GM18517 (cell line): ENCODE measurements at regions not wholly inside any gene's neighbourhood (a gene's known extent, or its start where the extent isn't known, plus 50 kb on each side); places are given as distances from the start of the nearest gene placed in this dataset.
"Not testable (repeated sequence)": the region's sequence is repeated elsewhere in the genome, so short reads cannot be mapped to it uniquely, and the experiment has no call there.

Source experiments
- ATAC-seq: cut with Tn5 transposase; IDR thresholded peaks from one replicate; pipeline ENCODE4 v1.9.1; 2021; ENCODE audit warnings: mild to moderate bottlenecking, moderate library complexity; ENCODE audit not compliant: unreplicated experiment

GRCh38 chr20:19833395-19833794 is 75.3 kb downstream of the RIN2 start:
- no peak for ATAC-seq

GRCh38 chr20:19834287-19834686 is 76.2 kb downstream of the RIN2 start:
- no peak for ATAC-seq

- ATAC-seq: no peak
These were observed 76.7 kb downstream of the RIN2 start for GRCh38 chr20:19834783-19835182.

- ATAC-seq: no peak
These were observed 77.6 kb downstream of the RIN2 start for GRCh38 chr20:19835533-19836222.

GRCh38 chr20:19838468-19838867 is 80.4 kb downstream of the RIN2 start:
- no peak for ATAC-seq

GRCh38 chr20:19839053-19839452 is 81.0 kb downstream of the RIN2 start:
- ATAC-seq: no peak

- ATAC-seq: no peak
These were observed 82.2 kb downstream of the RIN2 start for GRCh38 chr20:19840111-19840710.

- ATAC-seq: no peak
These were observed 83.7 kb downstream of the RIN2 start for GRCh38 chr20:19841740-19842139.

- not testable (repeated sequence) for ATAC-seq
These were observed 86.8 kb downstream of the RIN2 start for GRCh38 chr20:19844850-19845249.

- ATAC-seq: no peak
These were observed 89.3 kb downstream of the RIN2 start for GRCh38 chr20:19847383-19847782.

- no peak for ATAC-seq
These were observed 91.5 kb downstream of the RIN2 start for GRCh38 chr20:19849341-19850197.

GRCh38 chr20:19850198-19850533 is 92.1 kb downstream of the RIN2 start:
- no peak for ATAC-seq

GRCh38 chr20:19851861-19852260 is 93.8 kb downstream of the RIN2 start:
- ATAC-seq: no peak

- ATAC-seq: no peak
These were observed 97.4 kb downstream of the RIN2 start for GRCh38 chr20:19855416-19855815.

- no peak for ATAC-seq
These were observed 100.7 kb downstream of the RIN2 start for GRCh38 chr20:19858466-19859371.

GRCh38 chr20:19859444-19859843 is 101.4 kb downstream of the RIN2 start:
- no peak for ATAC-seq

- no peak for ATAC-seq
These were observed 102.7 kb downstream of the RIN2 start for GRCh38 chr20:19860737-19861136.

GRCh38 chr20:19861147-19861759 is 103.2 kb downstream of the RIN2 start:
- no peak for ATAC-seq

- ATAC-seq: no peak
These were observed 106.1 kb downstream of the RIN2 start for GRCh38 chr20:19864130-19864529.

- no peak for ATAC-seq
These were observed 108.0 kb downstream of the RIN2 start for GRCh38 chr20:19866070-19866469.

- no peak for ATAC-seq
These were observed 109.0 kb downstream of the RIN2 start for GRCh38 chr20:19867074-19867473.
